Mononuclear cell (primary cell): ENCODE measurements at regions not wholly inside any gene's neighbourhood (a gene's known extent, or its start where the extent isn't known, plus 50 kb on each side); places are given as distances from the start of the nearest gene placed in this dataset.

Experiments
- H3K27me3 ChIP-seq: 2 replicates; pipeline ENCODE4 v1.6.0; 2011; ENCODE audit warnings: low read length, control low read depth; ENCODE audit not compliant: insufficient read depth
- H3K4me1 ChIP-seq: 2 replicates; pipeline ENCODE4 v1.5.1; 2011; ENCODE audit warnings: mild to moderate bottlenecking, low read length, control low read depth; ENCODE audit not compliant: insufficient read depth
- H3K4me3 ChIP-seq: 2 replicates; pipeline ENCODE4 v1.5.1; 2011; ENCODE audit warnings: mild to moderate bottlenecking, low read length, moderate library complexity
- H3K9me3 ChIP-seq: 2 replicates; pipeline ENCODE4 v1.5.1; 2011; ENCODE audit warnings: low read depth, mild to moderate bottlenecking, control low read depth, low read length

DNA sequence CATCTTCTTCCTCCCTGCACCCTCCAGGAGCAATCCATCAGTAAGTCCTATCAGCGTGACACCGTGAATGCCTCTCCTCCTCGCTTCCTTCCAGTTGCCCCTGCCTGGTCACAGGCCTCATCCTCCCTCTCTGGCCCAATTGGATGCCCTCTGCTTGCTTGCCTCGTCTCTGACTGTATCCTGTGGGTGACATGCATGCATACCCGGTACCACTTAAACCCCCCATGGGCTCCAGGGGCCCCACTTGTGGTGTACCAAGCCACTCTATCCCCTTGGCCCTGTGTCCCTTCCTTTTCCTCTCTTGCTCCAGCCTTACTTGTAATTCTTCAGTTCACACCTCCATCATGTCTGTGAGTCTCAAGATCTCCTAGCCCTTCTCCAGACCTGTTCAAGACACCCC lies 106.0 kb upstream of the RTL1 start:
- H3K4me3 ChIP-seq, result no peak overlapping the region
- peaks cover 19% of the 10 kb centered on the region for H3K4me1 ChIP-seq
- H3K27me3 ChIP-seq, result no peaks in the 10 kb centered on the region
- peaks cover 6% of the 10 kb centered on the region for H3K9me3 ChIP-seq

DNA sequence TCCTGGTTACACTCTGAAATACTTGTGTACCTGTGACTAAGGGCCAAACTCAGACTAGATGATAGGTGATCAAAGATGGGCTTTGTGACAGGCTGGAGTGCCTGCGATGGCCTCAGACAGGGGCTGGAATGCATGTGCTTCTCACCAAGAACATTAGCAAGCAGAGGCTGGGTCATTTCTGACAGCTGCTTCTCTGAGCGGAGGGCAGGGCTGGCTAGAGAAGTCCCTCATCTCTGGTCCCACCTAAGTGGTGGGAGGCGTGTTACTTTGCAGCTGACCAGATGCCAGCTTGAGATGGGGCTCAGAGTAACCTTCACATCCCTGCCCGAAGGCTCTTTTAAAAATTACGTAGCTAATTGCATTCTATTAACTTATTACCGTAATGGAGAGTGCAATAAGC lies 106.8 kb upstream of the RTL1 start:
- Histone ChIP-seq H3K4me3 (no peak overlapping the region), H3K27me3 (no peaks in the 10 kb centered on the region), H3K4me1 (peaks cover 12% of the 10 kb centered on the region), H3K9me3 (peaks cover 6% of the 10 kb centered on the region)

DNA sequence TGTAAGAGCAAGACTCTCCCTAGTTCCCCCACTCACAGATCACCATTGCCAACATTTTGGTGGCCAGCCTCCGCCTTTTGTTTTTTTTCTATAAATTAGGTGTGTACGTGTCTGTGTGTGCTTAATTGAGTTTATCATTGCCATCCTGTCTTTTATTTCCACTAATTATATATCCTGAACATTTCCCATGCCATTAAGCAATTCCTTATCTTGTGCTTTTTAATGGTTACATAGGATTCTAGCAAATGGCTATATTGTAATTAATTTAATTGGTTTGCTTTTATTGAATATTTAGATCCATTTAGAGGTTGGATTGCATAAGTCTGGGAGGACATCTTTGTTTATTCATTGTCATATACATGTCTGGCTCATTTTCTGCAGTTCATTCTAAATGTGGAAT lies 107.3 kb upstream of the RTL1 start:
- Histone ChIP-seq H3K4me3 (no peak overlapping the region), H3K4me1 (peaks cover 6% of the 10 kb centered on the region), H3K9me3 (peaks cover 6% of the 10 kb centered on the region), H3K27me3 (no peaks in the 10 kb centered on the region)

- H3K27me3 ChIP-seq, result no peaks in the 10 kb centered on the region
- peaks cover 4% of the 10 kb centered on the region for H3K9me3 ChIP-seq
- no peak overlapping the region for H3K4me3 ChIP-seq
- H3K4me1 ChIP-seq, result no peaks in the 10 kb centered on the region
Observed at GRCh38 chr14:101017209-101017608, 113.7 kb upstream of the RTL1 start.

DNA sequence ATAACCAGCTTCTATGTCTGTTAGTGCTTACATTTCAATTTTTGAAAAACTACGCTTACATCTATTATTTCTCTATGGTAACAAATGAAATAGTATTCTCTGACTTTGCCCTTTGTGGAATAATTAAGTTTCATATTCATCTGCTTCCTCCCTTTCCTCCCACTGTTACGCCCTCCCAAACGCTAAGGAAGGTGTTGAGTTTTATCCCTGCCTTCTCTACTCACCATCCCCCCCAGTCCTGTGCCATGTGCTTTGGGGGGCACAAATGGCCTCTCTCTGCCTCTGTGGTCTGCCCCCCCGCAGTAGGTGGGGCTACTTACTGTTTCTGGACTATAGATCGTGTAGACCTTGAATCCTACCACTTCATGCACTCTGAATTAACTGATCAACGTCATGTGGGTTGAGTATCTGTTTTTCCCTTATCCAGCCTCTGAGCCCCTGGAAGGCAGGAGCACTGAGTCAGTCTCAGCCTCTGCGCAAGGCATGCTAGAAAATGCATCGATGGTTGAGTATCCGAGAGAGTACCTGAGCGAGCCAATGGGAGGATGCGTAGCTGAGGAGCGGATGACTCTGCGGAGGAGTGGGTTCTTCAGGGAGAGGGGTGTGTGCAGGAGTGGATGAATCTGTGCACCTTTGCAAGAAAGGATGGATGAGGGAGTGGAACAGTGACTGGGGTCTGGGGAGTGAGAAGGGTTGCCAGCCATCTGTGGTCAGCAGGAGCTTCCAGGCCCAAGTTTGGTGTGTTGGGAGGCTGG lies 114.5 kb upstream of the RTL1 start:
- Histone ChIP-seq H3K4me1 (no peaks in the 10 kb centered on the region), H3K9me3 (no peaks in the 10 kb centered on the region), H3K4me3 (no peak overlapping the region), H3K27me3 (no peaks in the 10 kb centered on the region)

- Histone ChIP-seq H3K4me3 (no peak overlapping the region), H3K4me1 (no peaks in the 10 kb centered on the region), H3K9me3 (no peaks in the 10 kb centered on the region), H3K27me3 (no peaks in the 10 kb centered on the region)
Observed at GRCh38 chr14:101018561-101019290, 115.2 kb upstream of the RTL1 start.

- Histone ChIP-seq H3K27me3 (no peaks in the 10 kb centered on the region), H3K9me3 (no peaks in the 10 kb centered on the region), H3K4me3 (no peak overlapping the region), H3K4me1 (no peaks in the 10 kb centered on the region)
Observed at GRCh38 chr14:101019541-101019940, 116.0 kb upstream of the RTL1 start.

DNA sequence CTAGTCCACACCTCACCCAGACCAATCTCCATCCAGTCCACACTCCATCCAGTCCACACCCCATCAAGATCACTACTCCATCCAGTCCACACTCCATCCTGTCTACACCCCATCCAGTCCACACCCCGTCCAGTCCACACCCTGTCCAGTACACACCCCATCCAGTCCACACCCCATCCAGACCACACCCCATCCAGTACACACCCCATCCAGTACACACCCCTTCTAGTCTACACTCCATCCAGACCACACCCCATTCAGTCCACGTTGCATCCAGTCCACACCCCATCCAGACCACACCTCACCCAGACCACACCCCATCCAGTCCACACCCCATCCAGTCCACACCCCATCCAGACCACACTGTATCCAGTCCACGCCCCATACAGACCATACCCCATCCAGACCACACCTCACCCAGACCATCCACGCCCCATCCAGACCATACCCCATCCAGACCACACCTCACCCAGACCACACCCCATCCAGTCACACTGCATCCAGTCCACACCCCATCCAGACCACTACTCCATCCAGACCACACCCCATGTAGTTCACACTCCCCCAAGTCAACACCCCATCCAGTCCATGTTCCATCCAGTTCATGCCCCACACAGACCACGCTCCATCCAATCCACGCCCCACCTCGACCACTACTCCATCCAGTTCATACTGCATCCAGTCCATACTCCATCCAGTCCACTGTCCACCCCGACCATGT lies 116.6 kb upstream of the RTL1 start:
- Histone ChIP-seq H3K4me1 (no peaks in the 10 kb centered on the region), H3K9me3 (no peaks in the 10 kb centered on the region), H3K27me3 (no peaks in the 10 kb centered on the region), H3K4me3 (no peak overlapping the region)

- H3K27me3 ChIP-seq, result no peaks in the 10 kb centered on the region
- no peaks in the 10 kb centered on the region for H3K4me1 ChIP-seq
- no peak overlapping the region for H3K4me3 ChIP-seq
- no peaks in the 10 kb centered on the region for H3K9me3 ChIP-seq
Observed at GRCh38 chr14:101020834-101021370, 117.4 kb upstream of the RTL1 start.

DNA sequence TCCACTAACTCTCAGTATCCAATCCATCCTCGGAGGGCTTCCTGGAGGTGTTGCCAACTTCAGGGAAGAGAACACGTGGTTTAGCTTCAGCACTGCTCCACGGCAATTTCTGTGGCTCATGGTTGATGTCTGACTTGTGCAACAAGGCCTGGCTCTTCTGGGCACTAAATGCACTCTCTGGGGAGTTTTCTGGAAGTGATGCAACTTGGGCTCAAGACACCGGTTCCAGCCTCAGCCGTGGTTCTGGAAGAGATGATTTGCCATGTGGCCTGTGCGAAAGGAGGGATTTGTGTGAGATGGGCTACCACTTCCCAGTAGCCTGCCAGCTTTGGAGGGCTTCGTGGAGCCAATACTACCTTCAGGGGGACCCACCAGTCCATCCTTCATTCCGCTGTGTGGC lies 118.6 kb upstream of the RTL1 start:
- Histone ChIP-seq H3K27me3 (no peaks in the 10 kb centered on the region), H3K4me1 (no peaks in the 10 kb centered on the region), H3K4me3 (no peak overlapping the region), H3K9me3 (no peaks in the 10 kb centered on the region)

GRCh38 chr14:101022916-101023435 lies 119.5 kb upstream of the RTL1 start:
- no peaks in the 10 kb centered on the region for H3K9me3 ChIP-seq
- no peaks in the 10 kb centered on the region for H3K27me3 ChIP-seq
- no peak overlapping the region for H3K4me3 ChIP-seq
- no peaks in the 10 kb centered on the region for H3K4me1 ChIP-seq

DNA sequence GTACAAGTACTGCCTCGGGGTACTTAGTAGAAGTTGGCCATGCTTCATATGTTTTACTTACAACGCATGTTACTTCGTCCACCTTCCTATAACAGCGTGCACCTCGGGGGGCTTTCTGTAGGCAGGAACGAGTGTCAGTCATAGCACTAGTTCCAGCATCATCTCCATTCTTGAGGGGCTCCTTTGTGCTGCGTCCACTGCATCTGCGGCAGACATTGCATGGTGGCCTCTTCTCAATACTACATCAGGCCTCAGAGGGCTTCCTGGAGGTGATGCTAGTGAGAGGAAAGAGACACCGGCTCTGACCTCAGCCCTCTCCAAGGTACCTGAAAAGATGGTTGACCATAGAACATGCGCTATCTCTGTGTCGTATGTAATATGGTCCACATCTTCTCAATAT lies 121.2 kb upstream of the RTL1 start:
- Histone ChIP-seq H3K4me3 (no peak overlapping the region), H3K4me1 (no peaks in the 10 kb centered on the region), H3K9me3 (no peaks in the 10 kb centered on the region), H3K27me3 (no peaks in the 10 kb centered on the region)

GRCh38 chr14:101025131-101025530 lies 121.6 kb upstream of the RTL1 start:
- Histone ChIP-seq H3K9me3 (no peaks in the 10 kb centered on the region), H3K4me3 (no peak overlapping the region), H3K4me1 (no peaks in the 10 kb centered on the region), H3K27me3 (no peaks in the 10 kb centered on the region)

DNA sequence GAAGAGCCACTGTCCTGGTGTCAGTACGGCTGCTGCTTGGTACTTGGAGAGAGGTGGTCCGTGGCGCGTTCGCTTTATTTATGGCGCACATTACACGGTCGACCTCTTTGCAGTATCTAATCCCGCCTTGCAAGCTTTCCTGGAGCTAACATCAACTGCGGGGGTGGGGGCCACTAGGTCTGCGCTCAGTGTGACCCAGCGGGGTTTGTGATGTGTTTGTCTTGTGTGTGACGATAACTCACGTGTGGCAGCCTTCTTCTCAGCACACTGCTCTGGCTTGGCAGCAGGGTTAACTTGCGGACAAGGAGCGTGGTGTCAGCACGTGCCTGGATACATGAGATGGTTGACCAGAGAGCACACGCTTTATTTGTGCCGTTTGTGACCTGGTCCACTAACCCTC lies 122.2 kb upstream of the RTL1 start:
- H3K27me3 ChIP-seq, result no peaks in the 10 kb centered on the region
- H3K4me3 ChIP-seq, result no peak overlapping the region
- no peaks in the 10 kb centered on the region for H3K9me3 ChIP-seq
- H3K4me1 ChIP-seq, result no peaks in the 10 kb centered on the region

DNA sequence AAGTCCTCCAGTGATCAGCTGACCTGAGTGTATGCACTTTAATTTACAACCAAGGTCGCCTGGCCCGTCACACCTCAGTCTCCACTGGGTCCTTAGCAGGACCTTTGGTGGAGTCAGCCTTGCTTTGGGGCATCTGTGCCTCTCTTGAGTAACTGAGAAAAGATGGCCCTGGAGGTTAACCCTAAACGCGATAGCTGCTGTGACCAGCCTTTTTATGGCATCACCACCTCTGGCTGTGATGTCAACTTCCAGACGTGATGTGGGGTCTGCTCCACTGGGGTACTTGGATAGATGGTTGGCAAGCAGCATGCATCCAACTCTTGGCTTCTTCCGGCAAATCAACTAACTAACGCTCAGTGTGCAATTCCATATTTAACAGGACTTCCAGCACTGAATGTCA lies 122.8 kb upstream of the RTL1 start:
- Histone ChIP-seq H3K4me1 (no peaks in the 10 kb centered on the region), H3K4me3 (no peak overlapping the region), H3K27me3 (no peaks in the 10 kb centered on the region), H3K9me3 (no peaks in the 10 kb centered on the region)
